CD14-positive monocyte (primary cell): ENCODE measurements at regions not wholly inside any gene's neighbourhood (a gene's known extent, or its start where the extent isn't known, plus 50 kb on each side); places are given as distances from the start of the nearest gene placed in this dataset.

Experiments used
- DNase-seq, 3 donors: peaks; one replicate each; pipeline ENCODE4 v3.0.0-alpha.2; 2011 to 2022
- H2AFZ ChIP-seq: 2 replicates; pipeline ENCODE4 v1.6.0; 2012; ENCODE audit warnings: mild to moderate bottlenecking, low read depth, low read length, inconsistent platforms; ENCODE audit not compliant: insufficient read depth, poor library complexity, severe bottlenecking
- H3K27ac ChIP-seq, 2 donors: 1 replicate in 1 of 2; 2 replicates in 1 of 2; pipeline ENCODE4 v1.5.1; 2012 to 2013; ENCODE audit warnings: low read length in 2 of 2, control low read depth in 1 of 2, inconsistent platforms in 1 of 2, low read depth in 1 of 2, mild to moderate bottlenecking in 1 of 2
- H3K27me3 ChIP-seq, 2 donors: one replicate each; pipeline versions ENCODE4 v1.6.0 to v1.6.1; 2011 to 2013; ENCODE audit warnings: low read length in 2 of 2; ENCODE audit not compliant: control insufficient read depth in 2 of 2, insufficient read depth in 2 of 2
- H3K36me3 ChIP-seq, 2 donors: replicated peaks in 1 of 2; 1 replicate in 1 of 2; 2 replicates in 1 of 2; pipeline versions ENCODE4 v1.5.1 to v1.6.1; 2012 to 2013; ENCODE audit warnings: low read length in 2 of 2, control low read depth in 1 of 2, inconsistent platforms in 1 of 2, mild to moderate bottlenecking in 1 of 2; ENCODE audit not compliant: insufficient read depth in 2 of 2, control insufficient read depth in 1 of 2
- H3K4me1 ChIP-seq, 2 donors: 1 replicate in 1 of 2; 2 replicates in 1 of 2; pipeline versions ENCODE4 v1.5.1 to v1.6.1; 2012 to 2013; ENCODE audit warnings: low read length in 2 of 2, control low read depth in 1 of 2, inconsistent platforms in 1 of 2, mild to moderate bottlenecking in 1 of 2, moderate library complexity in 1 of 2; ENCODE audit not compliant: insufficient read depth in 2 of 2, control insufficient read depth in 1 of 2
- H3K4me2 ChIP-seq: replicated peaks from 2 replicates; pipeline ENCODE3; 2012; ENCODE audit warnings: low read length, moderate library complexity, mild to moderate bottlenecking; ENCODE audit not compliant: poor library complexity, severe bottlenecking; ENCODE audit errors: extremely low read depth
- H3K4me3 ChIP-seq, 3 experiments: fragments of 200-600 bp in 1 of 3; sonication (generic) in 1 of 3; replicated peaks in 1 of 3; 1 replicate in 2 of 3; 2 replicates in 1 of 3; pipeline ENCODE4 v1.5.1; 2011 to 2013; ENCODE audit warnings: low read length in 3 of 3, mild to moderate bottlenecking in 3 of 3, control low read depth in 2 of 3, low read depth in 2 of 3, inconsistent platforms in 1 of 3, moderate library complexity in 1 of 3
- H3K79me2 ChIP-seq: 2 replicates; pipeline ENCODE4 v1.6.0; 2012; ENCODE audit warnings: mild to moderate bottlenecking, control low read depth, inconsistent platforms, low read length, moderate library complexity; ENCODE audit not compliant: insufficient read depth
- H3K9ac ChIP-seq: 2 replicates; pipeline ENCODE4 v1.6.0; 2017; ENCODE audit warnings: low read length, mild to moderate bottlenecking; ENCODE audit not compliant: insufficient read depth, poor library complexity, severe bottlenecking
- H3K9me3 ChIP-seq, 2 donors: replicated peaks in 1 of 2; 1 replicate in 1 of 2; 2 replicates in 1 of 2; pipeline versions ENCODE4 v1.5.1 to v1.6.1; 2012 to 2013; ENCODE audit warnings: low read length in 2 of 2, control low read depth in 1 of 2; ENCODE audit not compliant: control insufficient read depth in 1 of 2, insufficient read depth in 1 of 2
- H4K20me1 ChIP-seq: 2 replicates; pipeline ENCODE4 v1.6.0; 2012; ENCODE audit warnings: mild to moderate bottlenecking, low read length, control low read depth, moderate library complexity; ENCODE audit not compliant: insufficient read depth
- H3K27ac Mint-ChIP-seq, 7 donors: one replicate each; pipeline ENCODE4 v1.8.0; 2020; ENCODE audit warnings: mild to moderate bottlenecking in 7 of 7, mixed read lengths in 7 of 7, moderate library complexity in 6 of 7, inconsistent platforms in 2 of 7
- H3K27me3 Mint-ChIP-seq, 3 donors: one replicate each; pipeline ENCODE4 v1.8.0; 2021 to 2022; ENCODE audit warnings: low read depth in 3 of 3, mild to moderate bottlenecking in 3 of 3, mixed read lengths in 3 of 3, moderate library complexity in 3 of 3, inconsistent platforms in 1 of 3
- H3K36me3 Mint-ChIP-seq, 2 donors: one replicate each; pipeline ENCODE4 v1.8.0; 2020; ENCODE audit warnings: mixed read lengths in 2 of 2, inconsistent platforms in 1 of 2, mild to moderate bottlenecking in 1 of 2
- H3K4me1 Mint-ChIP-seq: one replicate; pipeline ENCODE4 v1.8.0; 2020; ENCODE audit warnings: mild to moderate bottlenecking, mixed read lengths
- H3K4me3 Mint-ChIP-seq, 2 donors: one replicate each; pipeline ENCODE4 v1.8.0; 2020; ENCODE audit warnings: mild to moderate bottlenecking in 2 of 2, mixed read lengths in 2 of 2, moderate library complexity in 1 of 2
- H3K9me3 Mint-ChIP-seq, 7 donors: one replicate each; pipeline ENCODE4 v1.8.0; 2020 to 2022; ENCODE audit warnings: mixed read lengths in 7 of 7, mild to moderate bottlenecking in 6 of 7, moderate library complexity in 6 of 7, inconsistent platforms in 2 of 7
- WGBS: methylation state at CpG from one replicate; pipeline ENCODE4 v1.1.5; 2013; ENCODE audit warnings: missing lambda C conversion rate; ENCODE audit not compliant: insufficient coverage; 5-methylcytosine and 5-hydroxymethylcytosine counted together
- intact Hi-C, 2 donors: fragments of 100-400 bp; cut with micrococcal nuclease; formaldehyde crosslinking; loops; one replicate each; pipeline versions ENCODE4 v1.15.0 to v1.15.1; 2023
- TF ChIP-seq, protein P1 (sequence below): fragments of 200-600 bp; IDR thresholded peaks from one replicate; pipeline ENCODE4 v1.8.0; 2022; ENCODE audit warnings: antibody characterized with exemption, mild to moderate bottlenecking

DNA sequence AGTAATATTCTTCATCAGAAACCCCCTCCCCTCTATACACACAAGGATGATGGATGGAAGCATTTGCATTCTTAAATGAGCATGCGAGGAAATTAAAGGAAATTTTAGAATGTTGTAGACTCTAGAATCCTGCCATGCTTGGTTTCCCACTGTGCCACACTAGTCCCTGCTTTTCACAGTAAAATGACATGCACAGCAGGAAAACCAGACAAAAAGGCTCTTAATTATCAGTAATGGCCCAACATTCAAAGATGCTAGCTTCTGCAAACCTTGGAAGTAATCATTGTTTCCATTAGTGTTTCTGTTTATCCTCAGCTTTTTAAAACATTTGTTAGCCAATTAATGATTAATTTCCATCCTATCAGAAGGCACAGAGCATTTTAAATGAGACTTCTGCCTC, 255.8 kb downstream of the SLCO4C1 start:
- Mint-ChIP-seq H3K27me3 (peaks cover 0 to 2% (median 0%) of the 10 kb centered on the region in 3 donors), H3K27ac (no peak overlapping the region), H3K4me1 (no peaks in the 10 kb centered on the region), H3K36me3 (no peaks in the 10 kb centered on the region), H3K9me3 (peaks cover 0 to 2% (median 0%) of the 10 kb centered on the region in 7 donors), H3K4me3 (no peak overlapping the region)
- Histone ChIP-seq H3K4me1 (no peaks in the 10 kb centered on the region), H3K27me3 (no peaks in the 10 kb centered on the region), H3K27ac (no peak overlapping the region), H2AFZ (no peak overlapping the region), H4K20me1 (no peaks in the 10 kb centered on the region), H3K4me3 (no peak overlapping the region), H3K9me3 (no peaks in the 10 kb centered on the region), H3K4me2 (no peak overlapping the region), H3K36me3 (no peaks in the 10 kb centered on the region), H3K79me2 (no peaks in the 10 kb centered on the region), H3K9ac (no peak overlapping the region)
- no CpG with 5 or more reads among the region's 1 CpG for WGBS
- intact Hi-C loops = no loop called here
- TF ChIP-seq, protein P1, sequence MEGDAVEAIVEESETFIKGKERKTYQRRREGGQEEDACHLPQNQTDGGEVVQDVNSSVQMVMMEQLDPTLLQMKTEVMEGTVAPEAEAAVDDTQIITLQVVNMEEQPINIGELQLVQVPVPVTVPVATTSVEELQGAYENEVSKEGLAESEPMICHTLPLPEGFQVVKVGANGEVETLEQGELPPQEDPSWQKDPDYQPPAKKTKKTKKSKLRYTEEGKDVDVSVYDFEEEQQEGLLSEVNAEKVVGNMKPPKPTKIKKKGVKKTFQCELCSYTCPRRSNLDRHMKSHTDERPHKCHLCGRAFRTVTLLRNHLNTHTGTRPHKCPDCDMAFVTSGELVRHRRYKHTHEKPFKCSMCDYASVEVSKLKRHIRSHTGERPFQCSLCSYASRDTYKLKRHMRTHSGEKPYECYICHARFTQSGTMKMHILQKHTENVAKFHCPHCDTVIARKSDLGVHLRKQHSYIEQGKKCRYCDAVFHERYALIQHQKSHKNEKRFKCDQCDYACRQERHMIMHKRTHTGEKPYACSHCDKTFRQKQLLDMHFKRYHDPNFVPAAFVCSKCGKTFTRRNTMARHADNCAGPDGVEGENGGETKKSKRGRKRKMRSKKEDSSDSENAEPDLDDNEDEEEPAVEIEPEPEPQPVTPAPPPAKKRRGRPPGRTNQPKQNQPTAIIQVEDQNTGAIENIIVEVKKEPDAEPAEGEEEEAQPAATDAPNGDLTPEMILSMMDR = no peak
- no peak for DNase-seq

DNA sequence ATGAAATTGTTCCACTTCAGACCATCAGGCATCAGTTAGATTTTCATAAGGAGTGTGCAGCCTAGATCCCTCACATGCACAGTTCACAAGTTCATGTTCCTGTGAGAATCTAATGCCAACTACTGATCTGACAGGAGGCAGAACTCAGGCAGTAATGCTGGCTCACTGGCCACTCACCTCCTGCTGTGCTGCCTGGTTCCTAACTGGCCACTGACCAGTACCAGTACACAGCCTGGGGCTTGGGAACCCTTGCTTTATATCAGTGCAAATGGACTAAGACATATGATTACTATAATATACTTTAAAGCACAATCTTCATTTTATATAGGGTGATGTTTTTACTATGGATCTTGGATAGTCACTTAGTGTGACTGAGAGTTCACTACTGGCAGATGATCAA, 259.2 kb downstream of the SLCO4C1 start:
- intact Hi-C loops = no loop called here
- Histone ChIP-seq H3K4me1 (no peaks in the 10 kb centered on the region), H3K9me3 (no peaks in the 10 kb centered on the region), H4K20me1 (no peaks in the 10 kb centered on the region), H2AFZ (no peak overlapping the region), H3K27me3 (no peaks in the 10 kb centered on the region), H3K27ac (no peak overlapping the region), H3K36me3 (no peaks in the 10 kb centered on the region), H3K4me2 (no peak overlapping the region), H3K79me2 (no peaks in the 10 kb centered on the region), H3K9ac (no peak overlapping the region), H3K4me3 (no peak overlapping the region)
- no peaks in the 10 kb centered on the region for H3K9me3 Mint-ChIP-seq
- no peak overlapping the region for H3K27ac Mint-ChIP-seq
- no peak for DNase-seq
- H3K27me3 Mint-ChIP-seq = peaks cover 0 to 2% (median 0%) of the 10 kb centered on the region in 3 donors
- H3K4me3 Mint-ChIP-seq = no peak overlapping the region
- TF ChIP-seq, protein P1 = no peak
- H3K36me3 Mint-ChIP-seq = no peaks in the 10 kb centered on the region
- H3K4me1 Mint-ChIP-seq = no peaks in the 10 kb centered on the region
